ENCODE measurements at regions not wholly inside any gene's neighbourhood (a gene's known extent, or its start where the extent isn't known, plus 50 kb on each side); places are given as distances from the start of the nearest gene placed in this dataset.

DNA sequence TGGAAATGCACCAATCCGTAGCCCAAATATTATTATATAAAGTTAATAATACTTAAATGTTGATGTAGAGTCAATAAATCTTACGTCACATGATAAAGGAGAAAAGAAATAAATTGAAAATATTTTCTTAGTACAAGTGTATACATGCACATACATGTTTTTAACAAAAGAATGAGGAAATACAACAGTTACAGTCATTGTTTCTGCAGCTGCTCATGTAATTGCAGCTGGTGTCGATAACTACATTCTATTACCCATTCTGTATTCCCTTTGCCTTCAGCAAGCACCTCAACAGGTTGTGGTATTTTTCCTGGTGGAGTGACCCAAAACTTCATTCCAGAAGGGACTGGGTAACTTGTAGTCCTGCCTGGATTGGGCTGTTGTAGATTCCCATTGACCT, 377.8 kb upstream of the FSIP2 start:
- Mint-ChIP-seq H3K27me3 (ENCODE audit: low read depth, unreplicated experiment) (no peaks in the 10 kb centered on the region), H3K4me3 (ENCODE audit: unreplicated experiment) (no peak overlapping the region), H3K36me3 (ENCODE audit: low read depth, unreplicated experiment) (no peaks in the 10 kb centered on the region), H3K9me3 (ENCODE audit: unreplicated experiment) (peaks cover 6% of the 10 kb centered on the region), H3K4me1 (ENCODE audit: low read depth, unreplicated experiment) (no peaks in the 10 kb centered on the region), H3K27ac (ENCODE audit: unreplicated experiment) (no peak overlapping the region)
- H2AFZ ChIP-seq (ENCODE audit: low read depth, low read length), result no peak overlapping the region
- H3K4me1 ChIP-seq (ENCODE audit: insufficient read depth, low read length), result no peaks in the 10 kb centered on the region
- H3K27ac ChIP-seq (ENCODE audit: low read depth, low read length), result no peak overlapping the region
- no peaks in the 10 kb centered on the region for H3K36me3 ChIP-seq (ENCODE audit: insufficient read depth, low read length)
- FAIRE-seq (no peak), DNase-seq (ENCODE audit: low read depth) (no peak)
- H3K4me2 ChIP-seq (ENCODE audit: low read length), result no peak overlapping the region
- no peaks in the 10 kb centered on the region for H3K27me3 ChIP-seq (ENCODE audit: insufficient read depth, low read length)
- H3K9me3 ChIP-seq (ENCODE audit: insufficient read depth, low read depth, low read length), result peaks cover 3% of the 10 kb centered on the region
- H3K79me2 ChIP-seq (ENCODE audit: insufficient read depth, low read length), result no peaks in the 10 kb centered on the region
- TF ChIP-seq, protein P1, sequence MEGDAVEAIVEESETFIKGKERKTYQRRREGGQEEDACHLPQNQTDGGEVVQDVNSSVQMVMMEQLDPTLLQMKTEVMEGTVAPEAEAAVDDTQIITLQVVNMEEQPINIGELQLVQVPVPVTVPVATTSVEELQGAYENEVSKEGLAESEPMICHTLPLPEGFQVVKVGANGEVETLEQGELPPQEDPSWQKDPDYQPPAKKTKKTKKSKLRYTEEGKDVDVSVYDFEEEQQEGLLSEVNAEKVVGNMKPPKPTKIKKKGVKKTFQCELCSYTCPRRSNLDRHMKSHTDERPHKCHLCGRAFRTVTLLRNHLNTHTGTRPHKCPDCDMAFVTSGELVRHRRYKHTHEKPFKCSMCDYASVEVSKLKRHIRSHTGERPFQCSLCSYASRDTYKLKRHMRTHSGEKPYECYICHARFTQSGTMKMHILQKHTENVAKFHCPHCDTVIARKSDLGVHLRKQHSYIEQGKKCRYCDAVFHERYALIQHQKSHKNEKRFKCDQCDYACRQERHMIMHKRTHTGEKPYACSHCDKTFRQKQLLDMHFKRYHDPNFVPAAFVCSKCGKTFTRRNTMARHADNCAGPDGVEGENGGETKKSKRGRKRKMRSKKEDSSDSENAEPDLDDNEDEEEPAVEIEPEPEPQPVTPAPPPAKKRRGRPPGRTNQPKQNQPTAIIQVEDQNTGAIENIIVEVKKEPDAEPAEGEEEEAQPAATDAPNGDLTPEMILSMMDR (IDR thresholded peaks at IDR 0.05; ENCODE audit: insufficient read depth, low read depth, low read length), result no peak
- no peak for TF ChIP-seq EZH2 (IDR thresholded peaks at IDR 0.05; ENCODE audit: insufficient read depth, low read length)
- no peak overlapping the region for H3K4me3 ChIP-seq (ENCODE audit: insufficient read depth, low read depth, low read length)
- no peaks in the 10 kb centered on the region for H4K20me1 ChIP-seq (ENCODE audit: insufficient read depth, low read length)
- no peak overlapping the region for H3K9ac ChIP-seq (ENCODE audit: low read length)

DNA sequence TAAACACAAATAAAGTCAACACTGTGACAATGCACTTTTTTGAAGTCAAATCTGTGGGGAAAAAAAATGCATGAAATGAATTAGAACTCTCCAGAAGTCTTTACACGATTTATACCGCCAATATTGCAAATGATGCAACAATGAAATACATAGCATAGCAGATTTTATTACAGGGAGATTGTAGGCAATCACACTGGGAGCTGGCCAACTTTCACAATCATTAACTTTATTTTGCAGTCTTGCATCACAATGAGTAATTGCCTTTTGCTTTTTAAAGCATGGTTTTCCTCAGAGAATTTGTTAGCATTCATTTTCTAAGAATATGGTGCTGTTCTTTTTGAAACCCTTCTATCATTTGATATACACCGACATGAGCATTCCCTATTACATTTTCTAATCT, 366.4 kb upstream of the FSIP2 start:
- H3K4me2 ChIP-seq (ENCODE audit: low read length), result no peak overlapping the region
- H3K4me1 ChIP-seq (ENCODE audit: insufficient read depth, low read length), result no peaks in the 10 kb centered on the region
- H3K9me3 ChIP-seq (ENCODE audit: insufficient read depth, low read depth, low read length), result no peaks in the 10 kb centered on the region
- no peak overlapping the region for H3K4me3 ChIP-seq (ENCODE audit: insufficient read depth, low read depth, low read length)
- peak; percentile 1 for DNase-seq (ENCODE audit: low read depth)
- H3K27me3 Mint-ChIP-seq (ENCODE audit: low read depth, unreplicated experiment), result no peaks in the 10 kb centered on the region
- no peaks in the 10 kb centered on the region for H3K4me1 Mint-ChIP-seq (ENCODE audit: low read depth, unreplicated experiment)
- FAIRE-seq, result no peak
- H3K27ac Mint-ChIP-seq (ENCODE audit: unreplicated experiment), result no peak overlapping the region
- H3K36me3 Mint-ChIP-seq (ENCODE audit: low read depth, unreplicated experiment), result no peaks in the 10 kb centered on the region
- no peaks in the 10 kb centered on the region for H3K79me2 ChIP-seq (ENCODE audit: insufficient read depth, low read length)
- H3K9ac ChIP-seq (ENCODE audit: low read length), result no peak overlapping the region
- no peak overlapping the region for H2AFZ ChIP-seq (ENCODE audit: low read depth, low read length)
- no peaks in the 10 kb centered on the region for H4K20me1 ChIP-seq (ENCODE audit: insufficient read depth, low read length)
- no peak overlapping the region for H3K27ac ChIP-seq (ENCODE audit: low read depth, low read length)
- no peak overlapping the region for H3K4me3 Mint-ChIP-seq (ENCODE audit: unreplicated experiment)
- H3K9me3 Mint-ChIP-seq (ENCODE audit: unreplicated experiment), result no peaks in the 10 kb centered on the region
- TF ChIP-seq EZH2 (IDR thresholded peaks at IDR 0.05; ENCODE audit: insufficient read depth, low read length), result no peak
- TF ChIP-seq, protein P1 (IDR thresholded peaks at IDR 0.05; ENCODE audit: insufficient read depth, low read depth, low read length), result no peak
- H3K36me3 ChIP-seq (ENCODE audit: insufficient read depth, low read length), result no peaks in the 10 kb centered on the region
- no peaks in the 10 kb centered on the region for H3K27me3 ChIP-seq (ENCODE audit: insufficient read depth, low read length)

DNA sequence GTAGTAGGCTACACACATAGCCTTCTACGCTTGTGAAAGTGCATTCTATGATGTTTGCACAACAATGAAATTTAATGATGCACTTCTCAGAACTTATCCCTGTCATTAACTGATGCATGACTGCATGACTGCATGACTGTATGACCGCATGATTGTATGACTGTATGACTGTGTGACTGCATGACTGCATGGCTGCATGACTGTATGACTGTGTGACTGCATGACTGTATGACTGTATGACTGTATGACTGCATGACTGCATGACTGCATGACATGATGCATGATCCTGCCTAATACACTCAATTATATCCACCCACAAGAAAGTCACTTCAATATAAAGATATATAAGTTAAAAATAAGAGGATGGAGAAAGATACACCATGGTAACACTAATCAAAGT, 365.4 kb upstream of the FSIP2 start:
- Mint-ChIP-seq H3K36me3 (ENCODE audit: low read depth, unreplicated experiment) (no peaks in the 10 kb centered on the region), H3K27ac (ENCODE audit: unreplicated experiment) (no peak overlapping the region), H3K9me3 (ENCODE audit: unreplicated experiment) (no peaks in the 10 kb centered on the region), H3K4me3 (ENCODE audit: unreplicated experiment) (no peak overlapping the region), H3K4me1 (ENCODE audit: low read depth, unreplicated experiment) (no peaks in the 10 kb centered on the region), H3K27me3 (ENCODE audit: low read depth, unreplicated experiment) (no peaks in the 10 kb centered on the region)
- H3K4me2 ChIP-seq (ENCODE audit: low read length), result no peak overlapping the region
- H2AFZ ChIP-seq (ENCODE audit: low read depth, low read length), result no peak overlapping the region
- H3K9me3 ChIP-seq (ENCODE audit: insufficient read depth, low read depth, low read length), result no peaks in the 10 kb centered on the region
- DNase-seq (ENCODE audit: low read depth) (no peak), FAIRE-seq (no peak)
- no peak overlapping the region for H3K27ac ChIP-seq (ENCODE audit: low read depth, low read length)
- no peaks in the 10 kb centered on the region for H3K36me3 ChIP-seq (ENCODE audit: insufficient read depth, low read length)
- TF ChIP-seq, protein P1 (IDR thresholded peaks at IDR 0.05; ENCODE audit: insufficient read depth, low read depth, low read length), result no peak
- no peak for TF ChIP-seq EZH2 (IDR thresholded peaks at IDR 0.05; ENCODE audit: insufficient read depth, low read length)
- no peaks in the 10 kb centered on the region for H4K20me1 ChIP-seq (ENCODE audit: insufficient read depth, low read length)
- no peak overlapping the region for H3K9ac ChIP-seq (ENCODE audit: low read length)
- H3K4me3 ChIP-seq (ENCODE audit: insufficient read depth, low read depth, low read length), result no peak overlapping the region
- no peaks in the 10 kb centered on the region for H3K79me2 ChIP-seq (ENCODE audit: insufficient read depth, low read length)
- H3K27me3 ChIP-seq (ENCODE audit: insufficient read depth, low read length), result no peaks in the 10 kb centered on the region
- no peaks in the 10 kb centered on the region for H3K4me1 ChIP-seq (ENCODE audit: insufficient read depth, low read length)
